ENCODE measurements at regions not wholly inside any gene's neighbourhood (a gene's known extent, or its start where the extent isn't known, plus 50 kb on each side); places are given as distances from the start of the nearest gene placed in this dataset.

DNA sequence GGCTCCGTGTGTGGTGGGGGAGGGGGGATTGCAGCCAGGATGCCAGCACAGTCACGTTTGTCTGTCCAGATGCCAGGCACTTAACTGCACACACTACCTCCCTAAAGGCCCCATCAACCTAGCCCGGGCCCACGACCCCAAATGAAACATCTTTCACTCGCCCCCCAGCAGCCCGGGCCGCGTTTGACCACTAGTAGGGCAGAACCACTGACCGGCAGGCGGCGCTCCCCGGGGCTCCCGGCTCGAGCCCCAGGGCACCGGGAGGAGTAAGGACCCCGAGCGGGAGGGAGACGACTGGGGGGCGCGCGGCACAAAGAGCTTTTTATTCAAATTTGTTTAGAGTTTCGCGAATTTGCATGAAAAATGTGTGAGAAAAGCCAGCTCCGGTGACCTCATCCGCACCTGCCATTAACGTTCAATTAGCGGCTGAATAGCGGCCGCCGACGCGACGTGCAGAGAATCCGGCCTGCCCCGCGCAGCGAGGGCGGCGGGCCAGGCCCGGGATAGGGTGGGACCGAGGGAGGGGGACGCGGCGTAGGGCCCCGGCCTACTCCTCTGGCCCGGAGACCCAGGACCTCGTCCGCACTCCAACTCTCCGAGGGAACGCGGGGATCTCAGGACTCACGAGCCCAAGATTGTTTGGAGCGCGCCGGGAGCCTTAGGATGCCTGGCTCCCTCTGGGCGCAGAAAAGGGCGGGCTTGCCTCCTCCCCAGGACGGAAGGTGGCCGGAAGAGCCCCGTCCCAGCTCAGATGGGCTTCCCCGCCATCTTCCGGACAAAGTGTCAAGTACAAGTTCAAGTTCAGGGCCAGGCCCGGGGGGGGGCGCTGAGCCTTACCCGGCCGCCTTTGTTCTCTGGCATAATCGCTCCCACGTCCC lies 64.9 kb upstream of the POLG start:
- DNase-seq (ENCODE audit: low spot score): peak; percentile 23

DNA sequence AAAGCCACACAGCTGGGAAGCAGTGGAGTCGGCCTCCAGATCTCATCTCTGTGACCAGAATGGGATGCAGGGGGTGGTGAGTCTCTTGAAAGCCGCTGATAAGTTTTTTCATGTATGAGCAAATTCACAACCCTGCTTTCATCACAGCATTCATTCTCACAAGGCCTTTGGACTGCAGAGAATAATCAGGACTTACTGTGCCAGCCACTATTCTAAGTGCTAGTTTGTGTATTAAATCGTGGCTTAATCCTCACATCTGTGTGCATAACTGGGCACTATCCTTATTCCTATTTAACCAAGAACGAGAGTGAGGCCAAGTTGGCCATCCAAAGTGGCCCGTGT lies 64.2 kb upstream of the POLG start:
- no peak for DNase-seq (ENCODE audit: low spot score)

DNA sequence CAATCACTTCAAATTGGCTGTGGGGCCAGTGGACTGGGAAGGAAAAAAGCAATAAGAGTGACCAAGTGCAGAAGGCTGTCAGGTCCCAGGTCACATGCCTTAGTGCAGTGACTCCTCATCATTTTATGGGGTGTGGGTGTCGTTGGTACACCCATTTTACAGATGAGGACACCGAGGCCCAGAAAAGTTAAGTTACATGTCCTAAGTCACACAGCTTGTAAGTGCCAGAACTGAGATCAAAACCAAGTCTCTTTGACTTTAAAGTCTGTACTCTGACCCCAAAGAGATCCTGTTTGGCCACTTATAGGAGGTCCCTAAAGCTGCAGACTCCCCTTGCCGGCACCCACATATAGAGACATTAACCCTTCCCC lies 63.0 kb upstream of the POLG start:
- DNase-seq (ENCODE audit: low spot score): no peak

DNA sequence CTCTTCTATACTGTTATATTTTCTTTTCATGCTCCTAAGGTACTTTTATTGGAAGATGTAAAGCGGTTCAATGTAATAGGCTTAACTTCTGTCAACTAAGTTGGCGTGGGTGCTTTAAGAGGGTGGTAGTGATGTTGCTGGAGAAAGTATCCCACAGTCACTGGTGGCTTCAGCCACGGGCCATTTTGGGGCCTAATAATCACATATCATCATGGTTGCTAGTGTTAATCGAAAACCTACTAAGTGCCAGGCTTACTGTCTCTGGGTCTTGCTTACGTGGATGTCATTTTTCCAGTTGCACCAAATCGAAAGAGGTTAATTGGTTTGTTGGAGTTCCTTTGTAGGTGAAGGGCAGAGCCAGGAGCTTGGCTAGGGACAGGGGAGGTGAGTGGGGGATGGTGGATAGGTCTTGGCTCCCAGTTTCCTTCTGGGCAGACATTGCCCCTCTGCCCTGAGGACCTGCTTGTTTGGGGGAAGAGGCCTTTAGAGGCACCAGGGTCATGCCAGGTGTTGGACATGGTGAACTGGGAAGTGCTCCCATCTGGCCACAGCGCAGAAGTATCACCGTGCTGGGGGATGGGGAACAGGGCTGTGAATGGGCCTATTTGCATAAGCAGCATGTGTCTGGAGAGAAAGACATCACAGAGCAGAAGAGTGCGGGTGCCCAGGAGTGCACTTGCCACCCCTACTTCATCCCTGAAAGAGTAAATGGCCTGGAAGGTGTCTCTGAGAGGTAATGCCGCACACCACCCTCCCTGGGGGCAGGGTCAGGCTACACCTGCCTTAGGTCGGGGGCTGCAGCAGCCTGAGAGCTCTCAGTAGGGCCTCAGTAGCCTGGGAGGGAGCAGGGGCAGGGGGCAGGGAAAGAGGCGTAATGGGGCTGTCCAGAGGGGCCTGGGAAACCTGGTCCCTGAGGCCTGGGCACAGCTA lies 62.4 kb upstream of the POLG start:
- DNase-seq (ENCODE audit: low spot score): no peak

DNA sequence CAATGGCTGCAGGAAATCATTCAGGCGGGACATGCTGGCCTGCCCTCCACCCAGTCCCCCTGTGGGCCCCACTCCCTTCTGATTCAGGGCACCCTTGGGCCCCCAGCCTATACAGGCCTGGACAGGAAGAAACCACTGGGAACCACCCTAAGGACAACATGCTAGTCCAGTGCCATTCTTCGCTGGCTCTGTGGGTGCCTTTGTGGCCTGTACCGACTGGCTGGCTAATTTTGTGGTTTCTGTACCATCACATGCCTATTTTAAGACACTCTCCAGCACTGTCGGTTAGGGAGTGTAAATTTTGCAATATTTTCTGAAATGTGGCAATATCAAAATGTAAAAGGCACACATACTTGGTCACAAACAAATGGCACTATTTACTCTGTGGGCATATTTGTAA lies 61.4 kb upstream of the POLG start:
- DNase-seq (ENCODE audit: low spot score): no peak

DNA sequence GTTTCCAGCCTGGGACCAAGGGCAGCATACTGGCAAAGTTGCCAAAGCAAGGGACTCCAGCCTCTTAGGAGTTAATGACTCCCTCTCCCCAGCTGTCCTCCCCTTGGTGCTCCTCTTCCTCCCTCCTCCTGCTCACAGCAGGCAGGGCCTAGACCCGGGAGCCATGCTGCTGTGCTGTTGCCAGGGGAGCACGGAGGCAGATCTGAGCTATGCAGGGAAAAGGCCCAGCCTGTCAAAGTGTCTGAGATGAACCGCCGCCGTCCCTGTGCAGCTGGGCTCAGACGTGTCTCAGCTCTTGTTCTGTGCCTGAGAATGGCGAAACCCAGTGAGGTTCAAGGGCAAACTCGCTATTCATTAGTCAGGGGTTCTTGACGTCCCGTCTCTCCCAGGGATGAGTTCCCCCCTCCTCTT lies 60.8 kb upstream of the POLG start:
- DNase-seq (ENCODE audit: low spot score): no peak

DNA sequence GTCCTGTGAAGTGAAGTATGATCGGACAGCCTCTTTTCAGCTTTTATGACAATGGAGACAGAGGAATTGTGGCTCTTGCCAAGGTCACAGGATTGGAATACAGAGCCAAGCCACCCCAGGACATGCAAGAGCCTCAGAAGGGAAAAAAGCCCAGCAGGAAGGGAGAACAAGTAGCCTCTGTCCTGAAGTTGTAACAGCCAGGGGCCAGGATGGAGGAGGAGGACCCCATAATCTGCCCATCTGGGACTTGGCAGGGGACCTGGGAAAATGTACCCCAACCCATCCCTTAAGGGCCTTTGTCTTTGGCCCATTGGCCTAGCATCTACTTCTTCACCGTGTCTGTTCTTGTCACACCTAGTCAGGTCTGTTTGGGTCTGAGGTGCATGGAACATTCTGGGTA lies 60.4 kb upstream of the POLG start:
- no peak for DNase-seq (ENCODE audit: low spot score)

DNA sequence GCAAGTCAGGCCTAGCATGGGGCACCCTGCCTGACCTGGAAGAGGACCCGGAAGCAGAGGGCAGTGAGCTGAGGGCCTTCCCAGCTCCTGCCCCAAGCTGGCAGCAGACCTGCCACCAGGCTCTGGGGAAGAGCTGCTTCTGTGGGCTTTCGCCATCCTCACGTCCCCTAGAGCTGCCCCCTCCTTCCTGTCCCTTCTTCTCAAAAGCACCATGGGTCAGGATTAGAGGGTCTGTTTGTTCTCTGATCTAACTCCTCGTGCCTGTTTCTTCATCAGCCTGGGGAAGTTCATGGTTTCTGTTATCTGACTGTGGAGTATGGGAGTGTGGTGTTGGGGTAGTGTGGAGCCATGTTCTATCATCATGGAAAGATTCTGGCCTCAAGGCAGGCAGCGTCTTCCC lies 58.4 kb upstream of the POLG start:
- DNase-seq (ENCODE audit: low spot score): no peak

DNA sequence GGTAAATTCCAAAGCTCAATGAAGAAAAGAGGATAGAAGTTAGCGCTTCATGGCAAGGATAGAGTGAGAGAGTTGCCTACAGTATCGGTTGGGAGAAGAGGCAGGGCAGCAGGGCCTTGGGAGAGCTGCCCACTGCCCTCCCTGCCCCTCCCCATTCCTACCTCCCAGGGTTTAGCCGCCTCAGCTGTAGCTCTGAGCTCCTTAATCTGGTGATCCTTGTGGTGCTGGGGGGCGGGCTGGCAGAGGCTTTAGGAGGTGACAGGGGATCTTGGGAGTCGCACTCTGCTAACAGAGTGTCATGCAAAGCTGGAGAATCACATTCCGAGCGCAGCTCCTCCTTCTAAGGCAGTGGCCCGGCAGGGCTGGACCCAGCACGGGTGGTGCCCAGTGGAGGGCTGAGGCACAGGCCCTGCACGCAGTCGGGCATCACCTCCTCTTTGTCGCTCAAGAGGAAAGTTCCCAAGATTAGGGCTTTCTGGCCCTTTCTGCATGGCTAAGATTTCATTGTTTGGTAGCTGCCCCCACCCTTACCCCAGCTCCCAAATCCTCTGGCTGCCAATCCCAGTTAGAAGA lies 57.1 kb upstream of the POLG start:
- no peak for DNase-seq (ENCODE audit: low spot score)

DNA sequence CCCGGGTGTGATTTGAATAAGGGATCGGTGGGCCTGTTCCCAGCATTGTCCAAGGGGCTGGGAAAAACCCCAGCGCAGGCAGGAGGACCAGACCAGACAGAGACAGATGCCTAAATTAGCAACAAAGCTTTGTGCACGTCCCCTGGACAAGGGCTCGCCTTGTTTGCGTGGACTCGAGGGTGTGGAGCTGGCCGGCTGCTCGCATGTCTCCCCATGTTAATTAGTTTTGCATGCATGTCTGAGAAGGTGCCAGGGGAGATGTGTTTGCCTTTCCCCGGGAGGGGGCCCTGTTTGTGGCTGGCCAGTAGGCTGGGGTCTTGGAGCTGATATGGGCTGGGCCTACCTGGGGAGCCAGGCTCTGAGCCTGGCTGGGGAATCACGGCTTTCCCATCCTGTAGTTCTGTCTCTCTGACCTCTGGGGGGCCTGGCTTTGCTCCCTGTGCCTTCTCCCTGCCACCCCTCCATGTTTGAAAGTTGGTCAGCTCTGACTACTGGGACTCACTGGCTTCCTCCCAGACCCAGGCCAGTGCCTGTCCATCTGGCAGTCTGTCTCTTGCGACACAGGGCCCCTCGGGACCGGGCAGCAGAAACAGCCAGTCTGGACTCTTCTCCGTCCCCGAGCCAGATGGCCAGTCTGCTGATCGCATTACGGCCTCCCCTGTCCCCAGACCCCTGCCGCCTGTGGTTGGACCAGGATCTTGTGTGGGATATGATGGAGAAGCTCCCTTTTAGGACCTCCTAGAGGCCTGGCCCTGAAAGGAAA lies 55.4 kb upstream of the POLG start:
- no peak for DNase-seq (ENCODE audit: low spot score)

DNA sequence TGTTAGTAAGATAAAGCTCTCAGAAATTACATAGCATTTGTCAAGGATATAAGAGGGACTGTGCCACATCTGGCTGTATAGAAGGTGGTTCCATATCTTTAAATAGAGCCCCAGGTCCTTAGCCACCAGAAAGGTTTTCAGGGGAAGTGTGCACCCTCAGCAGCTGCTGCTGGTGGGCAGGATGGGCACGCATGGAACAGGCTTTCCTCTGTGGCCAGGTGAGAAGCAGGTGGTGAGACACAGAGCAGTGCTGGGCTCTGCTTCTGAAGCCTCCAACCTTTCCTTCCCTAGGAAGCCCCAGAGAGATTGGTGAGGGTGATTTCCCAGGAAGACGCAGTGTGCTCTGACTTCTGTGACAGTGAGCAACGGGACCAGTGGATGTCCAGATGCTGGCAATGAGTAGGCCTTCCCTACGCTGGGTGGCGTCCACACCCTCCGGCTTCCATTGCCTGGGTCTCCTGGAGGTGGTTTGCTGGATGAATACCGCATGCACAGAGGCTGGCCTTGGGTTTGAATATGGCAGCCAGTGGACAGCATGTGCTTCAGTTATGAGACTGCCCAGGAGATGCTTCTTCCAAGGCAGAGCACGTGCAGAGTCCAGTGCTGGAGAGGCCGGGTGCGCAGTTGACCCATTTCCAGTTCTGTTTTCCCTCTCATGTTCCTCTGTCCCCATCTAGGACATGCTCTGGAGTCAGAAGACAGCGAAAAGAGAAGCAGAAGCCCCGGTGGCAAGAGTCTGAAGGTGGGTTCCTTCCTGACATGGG lies 52.7 kb upstream of the POLG start:
- DNase-seq (ENCODE audit: low spot score): no peak

DNA sequence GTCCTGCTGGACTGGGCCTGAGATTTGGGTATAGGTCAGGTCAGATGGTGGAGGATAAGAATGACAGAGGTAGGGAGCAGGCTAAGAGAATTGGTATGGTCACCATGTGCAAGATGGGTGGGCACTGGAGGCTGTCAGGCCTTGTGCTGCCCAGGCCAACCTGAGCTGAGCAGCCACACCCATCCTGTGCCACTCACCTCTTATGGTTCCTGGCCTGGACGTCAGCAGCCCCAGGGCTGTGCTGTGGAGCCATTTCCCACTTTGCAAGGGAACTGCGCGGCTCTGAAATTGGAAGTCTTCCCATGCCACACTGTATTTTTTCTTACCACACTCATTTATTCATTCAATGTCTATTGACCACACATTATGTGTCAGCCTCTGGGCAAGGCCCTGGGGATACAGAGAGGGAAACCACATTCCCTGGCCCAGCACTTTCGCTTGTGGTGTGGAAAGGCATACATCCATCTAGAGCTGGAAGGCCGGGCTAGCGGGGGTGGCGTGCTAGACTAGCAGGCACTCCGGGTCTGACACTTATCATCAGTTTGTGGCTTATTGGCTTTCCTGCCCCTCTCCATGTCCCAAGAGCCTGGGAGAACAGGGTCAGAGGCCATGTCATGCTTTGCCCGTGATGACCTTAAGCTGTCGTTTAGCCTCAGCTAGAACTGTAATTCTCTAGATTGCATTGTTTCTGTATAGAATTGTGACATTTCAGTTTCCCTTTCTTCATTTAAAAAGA lies 51.1 kb upstream of the POLG start:
- DNase-seq (ENCODE audit: low spot score): no peak

Measured in umbilical cord (tissue), 1 donor.